Hepatocyte (in vitro differentiated cells): ENCODE measurements at regions not wholly inside any gene's neighbourhood (a gene's known extent, or its start where the extent isn't known, plus 50 kb on each side); places are given as distances from the start of the nearest gene placed in this dataset.

Source experiments
- CTCF ChIP-seq: fragments of 200-600 bp; sonication (generic); IDR thresholded peaks from 2 replicates; pipeline ENCODE4 v1.5.1; 2016; ENCODE audit warnings: antibody characterized with exemption, mild to moderate bottlenecking; ENCODE audit not compliant: poor library complexity
- EZH2 ChIP-seq: fragments of 200-600 bp; sonication (generic); IDR thresholded peaks from 2 replicates; pipeline ENCODE4 v1.6.1; 2016; ENCODE audit warnings: antibody characterized with exemption, mild to moderate bottlenecking, borderline replicate concordance

DNA sequence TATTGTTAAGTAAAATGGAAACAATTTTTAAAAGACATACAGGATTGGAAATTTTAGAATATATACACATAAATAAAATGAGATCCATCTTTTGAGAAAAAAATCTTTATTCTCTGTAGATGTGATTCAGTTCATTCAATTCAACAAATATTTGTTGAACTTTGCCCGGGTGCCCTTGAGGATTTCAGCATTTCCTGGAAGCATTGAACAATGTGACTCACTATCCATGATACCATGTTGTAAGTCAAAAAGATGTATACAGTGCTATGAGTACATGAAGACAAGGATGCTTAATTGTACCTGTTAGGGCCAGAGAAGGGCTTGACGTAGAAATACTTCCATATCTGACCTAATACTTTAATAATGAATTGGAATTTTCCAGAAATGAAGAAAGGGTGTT is 353.7 kb downstream of the METTL15 start:
- TF ChIP-seq EZH2 (no peak), CTCF (no peak)
